ENCODE measurements at regions not wholly inside any gene's neighbourhood (a gene's known extent, or its start where the extent isn't known, plus 50 kb on each side); places are given as distances from the start of the nearest gene placed in this dataset.

DNA sequence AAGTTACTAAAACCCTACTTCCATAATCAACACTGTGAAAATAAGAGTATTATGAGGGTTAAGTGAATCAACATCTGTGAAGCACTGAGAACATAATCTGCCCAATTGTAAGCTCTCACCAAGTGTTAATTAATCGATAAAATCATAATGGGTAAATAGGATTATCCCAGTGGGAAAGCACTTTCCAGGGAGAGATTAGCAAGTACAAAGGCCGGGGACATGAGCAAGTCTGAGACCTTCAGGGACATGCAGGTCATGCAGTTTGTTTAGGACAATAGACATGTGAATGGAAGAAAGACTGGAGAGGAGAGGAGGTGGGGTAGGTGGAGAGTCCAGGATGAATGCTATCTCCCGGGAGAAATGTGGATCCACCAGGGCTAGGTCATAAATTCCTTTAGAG, 57.8 kb upstream of the FIBIN start:
- TF ChIP-seq CTCF (conservative IDR thresholded peaks at IDR 0.05), result no peak
- TF ChIP-seq ZFX (IDR thresholded peaks at IDR 0.05), result no peak
